Spleen (tissue), 7 donors: ENCODE measurements at regions not wholly inside any gene's neighbourhood (a gene's known extent, or its start where the extent isn't known, plus 50 kb on each side); places are given as distances from the start of the nearest gene placed in this dataset.

ENCODE experiments used
- POLR2A ChIP-seq, 3 donors: fragments of 450-650 bp; IDR thresholded peaks; one replicate each; pipeline ENCODE4 v1.5.1; 2017; ENCODE audit warnings: antibody characterized with exemption in 3 of 3, mild to moderate bottlenecking in 1 of 3
- TF ChIP-seq, protein P1 (sequence below), 11 experiments: fragments of 200-600 bp in 7 of 11; fragments of 450-650 bp in 4 of 11; sonication (generic) in 4 of 11; IDR thresholded peaks in 8 of 11; conservative IDR thresholded peaks in 3 of 11; 1 replicate in 7 of 11; 2 replicates in 4 of 11; pipeline versions ENCODE4 v1.4.0 to v1.8.0; 2016 to 2021; ENCODE audit warnings: antibody characterized with exemption in 11 of 11, inconsistent platforms in 4 of 11, mild to moderate bottlenecking in 1 of 11
- donor health status: DM: no; HTN: no; CAD: no; lungs with moderate emphysema.
- donor health status: DM: no; HTN: no; CAD: no.
- donor health status: DM: no; HTN: no; CAD: no.

DNA sequence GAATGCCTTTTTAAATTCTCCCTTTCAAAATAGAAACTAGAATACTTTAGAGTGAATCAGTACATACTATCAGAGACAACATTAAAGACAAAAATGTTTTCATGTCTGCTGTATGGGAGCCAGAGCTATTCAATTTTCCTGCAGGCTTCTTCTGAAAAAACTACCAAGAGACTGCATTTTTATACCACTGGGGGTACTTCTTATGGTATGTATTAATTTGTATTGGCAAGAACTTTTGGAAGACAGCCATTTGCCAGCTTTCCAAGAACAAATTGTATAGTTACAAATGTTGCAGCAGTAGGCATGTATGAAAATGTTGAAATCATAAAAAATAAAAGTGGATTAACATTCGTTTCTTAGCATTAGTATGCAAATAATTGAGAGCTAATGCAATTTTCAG, 1010.0 kb upstream of the CADM2 start:
- TF ChIP-seq, protein P1, sequence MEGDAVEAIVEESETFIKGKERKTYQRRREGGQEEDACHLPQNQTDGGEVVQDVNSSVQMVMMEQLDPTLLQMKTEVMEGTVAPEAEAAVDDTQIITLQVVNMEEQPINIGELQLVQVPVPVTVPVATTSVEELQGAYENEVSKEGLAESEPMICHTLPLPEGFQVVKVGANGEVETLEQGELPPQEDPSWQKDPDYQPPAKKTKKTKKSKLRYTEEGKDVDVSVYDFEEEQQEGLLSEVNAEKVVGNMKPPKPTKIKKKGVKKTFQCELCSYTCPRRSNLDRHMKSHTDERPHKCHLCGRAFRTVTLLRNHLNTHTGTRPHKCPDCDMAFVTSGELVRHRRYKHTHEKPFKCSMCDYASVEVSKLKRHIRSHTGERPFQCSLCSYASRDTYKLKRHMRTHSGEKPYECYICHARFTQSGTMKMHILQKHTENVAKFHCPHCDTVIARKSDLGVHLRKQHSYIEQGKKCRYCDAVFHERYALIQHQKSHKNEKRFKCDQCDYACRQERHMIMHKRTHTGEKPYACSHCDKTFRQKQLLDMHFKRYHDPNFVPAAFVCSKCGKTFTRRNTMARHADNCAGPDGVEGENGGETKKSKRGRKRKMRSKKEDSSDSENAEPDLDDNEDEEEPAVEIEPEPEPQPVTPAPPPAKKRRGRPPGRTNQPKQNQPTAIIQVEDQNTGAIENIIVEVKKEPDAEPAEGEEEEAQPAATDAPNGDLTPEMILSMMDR (IDR thresholded peaks at IDR 0.05 in 8 of 11, conservative IDR thresholded peaks at IDR 0.05 in 3 of 11): no peak
- TF ChIP-seq POLR2A (IDR thresholded peaks at IDR 0.05): no peak
